GM19438 (cell line): ENCODE measurements at regions not wholly inside any gene's neighbourhood (a gene's known extent, or its start where the extent isn't known, plus 50 kb on each side); places are given as distances from the start of the nearest gene placed in this dataset.
A peak's percentile ranks its signal among the peaks of the same experiment; 100 is the strongest.
"Not testable (repeated sequence)": the region's sequence is repeated elsewhere in the genome, so short reads cannot be mapped to it uniquely, and the experiment has no call there.

Experiments
- ATAC-seq: cut with Tn5 transposase; IDR thresholded peaks from one replicate; pipeline ENCODE4 v1.9.1; 2021; ENCODE audit warnings: low read depth; ENCODE audit not compliant: unreplicated experiment

DNA sequence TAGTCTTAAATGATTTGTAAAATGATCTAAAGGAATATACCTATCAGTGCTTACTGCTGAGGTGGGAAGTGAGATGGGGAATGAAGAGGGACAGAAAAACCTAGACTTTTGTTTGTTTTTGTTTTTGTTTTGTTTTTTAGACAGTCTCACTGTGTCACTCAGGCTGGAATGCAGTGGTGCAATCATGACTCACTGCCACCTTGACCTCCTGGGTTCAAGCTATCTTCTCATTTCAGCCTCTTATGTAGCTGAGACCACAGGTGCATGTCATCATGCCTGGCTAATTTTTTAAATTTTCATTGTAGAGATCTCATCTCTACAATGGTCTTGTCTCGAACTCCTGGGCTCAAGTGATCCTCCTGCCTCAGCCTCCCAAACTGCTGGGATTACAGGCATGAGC is 116.4 kb upstream of the SEM1 start:
- no peak for ATAC-seq

DNA sequence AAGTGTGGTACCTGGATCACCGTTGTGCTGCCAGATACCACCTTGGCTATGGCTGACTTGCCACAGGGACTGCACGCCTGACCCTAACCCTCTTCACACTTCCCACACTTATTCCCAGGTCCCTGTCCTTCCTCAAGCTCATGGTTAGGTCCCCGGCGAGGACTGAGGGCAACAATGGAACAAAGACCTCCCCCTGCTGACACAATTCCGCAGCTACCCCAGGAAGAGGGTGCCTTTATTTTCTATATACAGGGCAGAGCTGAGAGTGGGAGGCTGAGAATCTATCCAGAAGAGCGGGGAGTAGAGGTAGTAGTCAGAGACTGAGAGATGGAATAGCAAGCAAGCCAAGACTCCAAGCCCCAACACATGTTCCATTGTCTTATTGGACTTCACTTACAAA is 118.1 kb upstream of the SEM1 start:
- no peak for ATAC-seq

DNA sequence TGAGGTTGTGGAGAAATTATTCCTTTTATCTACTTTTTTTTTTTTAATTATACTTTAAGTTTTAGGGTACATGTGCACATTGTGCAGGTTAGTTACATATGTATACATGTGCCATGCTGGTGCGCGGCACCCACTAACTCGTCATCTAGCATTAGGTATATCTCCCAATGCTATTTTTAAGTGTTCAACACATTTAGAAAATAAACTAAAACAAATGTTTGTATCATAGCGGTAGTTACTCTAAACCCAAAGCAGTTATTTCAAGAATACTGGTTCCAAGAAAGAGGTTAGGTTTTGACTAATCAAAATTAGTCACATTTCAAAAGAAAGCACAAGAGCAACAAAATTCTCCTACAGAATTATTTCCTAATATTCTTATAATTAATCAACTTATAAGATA is 119.5 kb upstream of the SEM1 start:
- ATAC-seq = not testable (repeated sequence)

DNA sequence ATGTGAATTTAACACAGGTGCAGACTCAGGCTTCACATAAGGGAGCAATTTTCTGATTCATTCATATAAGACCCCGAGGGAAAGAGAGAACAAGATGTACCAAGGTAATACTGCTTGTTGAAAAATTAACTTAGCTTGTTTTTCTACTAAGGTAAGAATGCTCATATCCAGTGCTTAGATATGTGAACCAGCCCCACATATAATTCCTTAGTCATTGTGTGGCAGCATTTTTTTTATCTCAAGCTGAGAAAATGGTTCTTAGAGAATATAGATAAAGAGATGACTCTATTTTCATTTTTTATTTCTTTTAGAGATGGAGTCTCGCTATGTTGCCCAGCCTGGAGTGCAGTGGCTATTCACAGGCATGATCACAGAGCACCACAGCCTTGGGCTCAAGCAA is 121.8 kb upstream of the SEM1 start:
- ATAC-seq = no peak

DNA sequence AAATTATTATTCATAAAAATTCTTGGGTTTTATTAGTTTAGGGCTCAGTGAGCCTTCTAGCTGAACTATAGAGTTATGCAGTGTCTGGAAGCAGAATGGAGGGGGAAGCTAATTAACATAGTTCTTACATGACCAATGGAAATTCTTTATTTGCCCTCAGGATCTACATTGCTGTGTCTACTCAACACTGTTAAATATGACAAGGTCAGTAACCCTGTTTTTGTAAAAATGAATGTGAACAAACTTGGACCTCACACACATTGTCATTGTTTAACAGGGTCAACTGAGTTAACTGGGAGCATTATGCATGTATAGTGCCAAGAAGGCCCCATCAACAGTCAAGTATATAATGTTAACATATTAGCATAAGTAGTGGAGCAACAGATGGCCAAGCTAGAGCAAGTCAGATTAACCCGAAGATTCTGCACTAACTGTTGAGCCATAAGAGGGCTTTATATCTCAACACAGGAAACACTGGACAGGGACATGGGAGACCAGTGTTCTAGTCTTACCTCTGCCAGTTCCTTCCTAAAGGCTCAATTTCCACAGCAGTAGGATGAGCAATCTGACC is 122.5 kb upstream of the SEM1 start:
- ATAC-seq = no peak

DNA sequence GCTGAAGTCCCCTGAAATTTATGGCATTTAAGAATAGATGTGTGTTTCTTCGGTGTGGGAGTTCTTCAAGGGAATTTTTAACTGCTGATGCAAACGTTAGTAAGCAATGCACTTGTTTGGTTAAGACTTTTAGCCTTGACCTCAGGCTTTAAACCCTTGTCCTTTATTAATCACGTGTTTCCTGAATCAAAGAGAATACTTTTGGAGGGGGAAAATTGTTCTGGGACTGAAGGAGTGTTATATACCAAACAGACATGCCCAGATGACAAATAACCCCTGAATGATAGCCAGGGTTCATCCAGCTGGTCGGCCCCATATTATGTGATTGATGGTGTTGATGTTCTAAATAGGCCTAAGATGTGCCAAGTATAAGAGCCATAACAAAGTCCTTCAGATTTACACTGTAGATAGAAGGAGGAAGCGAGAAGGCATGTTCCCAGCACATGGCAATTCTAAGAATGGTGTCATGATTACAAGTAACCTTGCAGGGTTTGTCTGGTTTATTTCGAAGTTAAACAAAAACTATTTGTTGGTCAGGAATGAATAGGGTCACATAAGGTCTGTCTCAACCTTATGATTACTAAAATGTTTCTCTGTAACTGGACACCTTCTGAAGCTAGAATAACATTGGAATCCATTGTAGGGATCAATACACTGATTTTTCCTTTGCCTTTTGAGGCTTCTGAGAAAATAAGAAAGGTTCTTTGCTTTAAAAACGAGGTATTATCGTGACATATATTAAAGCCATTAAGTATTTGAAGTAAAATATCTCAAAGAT is 124.2 kb upstream of the SEM1 start:
- ATAC-seq = no peak

DNA sequence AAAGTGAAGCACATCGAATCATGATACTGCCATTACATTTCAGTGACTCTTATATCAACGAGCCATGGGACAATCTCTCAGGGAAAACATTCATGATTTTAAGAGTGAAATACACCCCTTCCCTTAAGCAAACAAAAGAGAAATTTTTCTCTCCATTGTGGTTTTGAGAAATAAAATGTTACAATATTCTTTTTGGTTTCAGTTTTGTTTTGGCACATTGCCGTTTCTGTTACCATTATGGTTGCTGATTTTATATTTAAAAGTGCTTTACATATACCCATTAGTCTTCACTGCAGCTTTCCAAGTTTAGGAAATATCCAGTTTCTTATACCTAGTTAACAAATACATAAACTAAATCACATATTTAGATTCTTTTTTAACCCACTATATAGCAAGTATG is 126.8 kb upstream of the SEM1 start:
- no peak for ATAC-seq

DNA sequence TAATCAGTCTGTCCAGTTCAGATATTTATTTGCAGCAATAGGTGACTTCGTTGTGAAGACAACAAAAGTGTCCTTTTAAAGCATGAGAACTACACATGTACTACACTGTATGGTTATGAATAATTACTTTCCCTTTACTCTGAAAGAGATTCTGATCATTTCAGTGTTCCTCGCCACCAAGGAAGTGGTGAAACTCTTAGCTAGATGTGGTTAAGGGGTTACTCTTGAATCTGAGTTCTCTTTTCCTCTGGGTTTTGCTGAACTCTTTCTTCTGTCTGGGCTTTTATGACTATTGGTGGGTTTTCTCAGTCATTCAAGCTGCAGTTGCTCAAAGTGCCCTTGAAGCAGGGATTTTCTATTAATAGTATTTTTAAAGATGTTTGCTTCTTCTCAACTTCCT is 127.9 kb upstream of the SEM1 start:
- ATAC-seq = peak; percentile 97

DNA sequence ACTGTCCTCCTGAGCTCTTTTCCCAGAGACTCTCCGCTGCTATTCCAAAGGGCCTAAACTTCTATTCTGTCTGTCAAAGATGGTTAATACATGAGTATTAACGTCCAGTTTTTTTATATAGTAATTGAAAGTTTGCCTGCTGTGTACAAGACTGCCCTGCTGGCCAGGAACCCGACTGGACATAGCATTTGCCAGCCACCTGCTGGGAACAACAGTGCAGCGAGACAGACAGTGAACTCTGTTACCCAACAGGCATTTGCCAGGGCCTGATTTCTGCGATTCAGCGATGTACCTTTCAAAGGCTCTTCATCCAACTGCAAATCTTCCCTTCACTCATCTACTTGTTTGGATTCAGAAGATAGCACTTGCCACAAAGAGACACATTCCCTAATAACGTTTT is 128.8 kb upstream of the SEM1 start:
- no peak for ATAC-seq

DNA sequence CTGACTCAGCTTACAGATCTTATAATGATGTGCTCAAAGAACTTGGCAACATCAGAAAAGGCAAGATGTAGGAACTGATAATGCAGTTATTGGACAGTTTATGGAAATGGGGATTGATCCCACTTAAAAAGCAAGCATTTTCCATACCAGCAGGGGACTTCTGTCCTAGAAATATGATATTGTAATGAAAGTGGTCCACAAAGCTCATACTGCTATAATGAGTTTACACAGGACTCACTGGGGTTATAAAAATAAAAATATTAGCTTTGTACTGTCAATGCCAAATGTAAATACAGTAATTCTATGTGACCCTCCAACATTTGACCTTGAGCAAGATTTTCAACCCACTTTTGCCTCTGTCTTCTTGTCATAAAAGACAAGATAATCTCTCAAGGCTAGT is 145.5 kb upstream of the SEM1 start:
- ATAC-seq = no peak

DNA sequence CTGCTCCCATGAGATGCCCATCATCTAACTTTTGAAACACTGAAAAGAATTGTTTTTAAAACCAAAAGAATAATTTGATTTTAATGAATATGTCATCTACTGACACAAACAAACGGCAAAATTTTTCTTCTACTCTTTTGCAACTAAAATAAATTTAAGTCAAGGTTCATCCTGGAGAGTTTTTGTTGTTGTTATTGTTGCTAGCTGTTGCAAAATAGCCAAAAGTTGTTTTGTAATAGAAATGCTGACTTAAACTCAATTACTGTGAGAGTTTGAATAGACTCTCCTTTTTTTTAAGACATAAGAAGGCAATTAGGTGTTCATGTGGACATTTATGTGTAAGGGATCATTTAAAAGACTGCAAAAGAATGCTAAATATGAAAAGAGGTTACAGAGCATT is 146.0 kb upstream of the SEM1 start:
- ATAC-seq = no peak

DNA sequence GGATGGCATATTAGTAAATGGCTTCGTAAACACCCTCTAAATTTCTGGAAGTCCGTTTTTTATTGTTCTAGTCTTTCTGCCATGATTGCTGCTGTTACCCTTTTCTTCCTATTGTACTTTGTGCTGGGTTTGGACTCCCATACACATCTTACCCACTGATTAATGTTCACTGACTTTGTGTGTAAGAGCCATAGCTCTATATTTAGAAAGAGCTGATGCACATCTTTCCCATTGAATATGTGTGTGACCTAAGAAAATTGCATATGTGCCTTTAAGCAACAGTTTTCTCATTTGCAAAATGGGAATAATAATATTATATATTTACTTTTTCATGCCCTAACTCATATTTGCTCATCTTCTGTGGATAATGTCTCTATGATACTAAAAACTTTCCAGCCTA is 135.8 kb upstream of the DLX6 start:
- no peak for ATAC-seq

DNA sequence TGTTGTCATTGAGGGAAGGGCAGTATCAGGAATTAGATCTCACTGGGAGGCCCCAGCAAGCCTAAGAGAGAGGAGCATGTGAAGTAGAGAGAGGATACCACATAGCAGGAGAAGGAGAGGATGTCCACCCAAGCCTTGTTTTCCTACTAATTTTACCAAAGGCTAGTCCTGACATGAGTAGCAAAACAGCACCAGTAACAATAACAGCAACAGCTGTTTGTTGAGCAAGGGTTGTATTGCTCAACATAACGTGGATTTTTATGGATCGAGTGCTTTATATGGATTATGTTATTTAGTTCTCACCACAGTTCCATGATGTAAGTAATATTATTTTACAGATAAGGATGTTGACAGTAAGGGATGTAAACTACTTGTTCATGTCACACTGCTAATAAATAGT is 135.2 kb upstream of the DLX6 start:
- ATAC-seq = no peak

DNA sequence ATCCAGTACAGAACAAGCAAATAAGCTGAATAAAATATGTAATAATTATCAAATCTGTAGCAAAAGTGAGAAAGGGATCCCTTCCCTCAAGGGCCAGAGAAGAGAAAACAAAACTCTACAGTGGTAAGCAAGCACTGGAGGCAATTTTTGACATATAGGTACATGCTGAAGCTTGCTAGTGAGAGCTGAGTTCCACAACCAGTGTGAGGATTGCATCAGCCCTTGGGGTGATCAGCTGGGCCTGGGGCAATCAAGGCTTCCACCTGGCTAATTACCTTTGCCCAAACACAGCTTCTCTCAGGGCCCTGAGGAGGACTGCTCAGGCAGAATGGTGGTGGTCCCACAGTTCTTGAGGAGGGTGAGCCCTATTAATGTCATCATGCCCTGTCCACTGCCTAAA is 134.4 kb upstream of the DLX6 start:
- no peak for ATAC-seq

DNA sequence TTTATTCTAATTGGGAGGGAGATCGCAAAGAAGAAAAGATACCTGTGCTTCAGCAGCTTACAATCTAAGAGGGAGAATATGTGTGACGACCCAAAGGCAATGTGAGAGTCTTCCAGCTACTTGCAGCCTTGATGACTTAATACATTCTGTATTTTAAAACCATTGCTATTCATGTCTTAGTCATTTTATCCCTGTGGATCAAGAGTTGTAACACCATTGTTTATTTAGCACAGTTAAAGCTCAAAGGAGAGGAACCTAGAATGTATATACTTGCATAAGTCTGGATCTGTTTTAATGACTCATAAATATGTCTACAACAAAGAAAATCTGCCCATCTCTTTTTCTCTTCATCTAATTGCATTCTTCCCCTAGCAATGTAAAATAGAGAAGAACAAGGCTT is 117.9 kb upstream of the DLX6 start:
- no peak for ATAC-seq

DNA sequence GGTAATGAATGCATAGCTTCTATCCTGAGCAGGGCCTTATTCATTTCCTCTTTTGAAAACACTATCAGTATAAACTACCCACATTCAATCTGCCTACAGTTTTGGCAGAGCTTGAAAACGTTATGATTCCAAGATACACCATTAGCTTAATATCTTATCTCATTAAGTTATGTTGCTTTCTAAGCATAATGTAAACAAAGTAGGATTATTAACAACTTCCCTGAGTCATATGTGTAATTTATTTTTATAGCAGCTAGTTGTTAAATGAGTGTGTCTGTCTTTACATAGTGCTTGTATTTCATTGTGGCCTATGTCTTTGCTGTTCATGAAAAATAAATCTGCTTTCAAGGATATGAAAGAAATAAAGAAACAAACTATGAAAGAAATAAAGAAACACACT is 106.2 kb upstream of the DLX6 start:
- no peak for ATAC-seq

DNA sequence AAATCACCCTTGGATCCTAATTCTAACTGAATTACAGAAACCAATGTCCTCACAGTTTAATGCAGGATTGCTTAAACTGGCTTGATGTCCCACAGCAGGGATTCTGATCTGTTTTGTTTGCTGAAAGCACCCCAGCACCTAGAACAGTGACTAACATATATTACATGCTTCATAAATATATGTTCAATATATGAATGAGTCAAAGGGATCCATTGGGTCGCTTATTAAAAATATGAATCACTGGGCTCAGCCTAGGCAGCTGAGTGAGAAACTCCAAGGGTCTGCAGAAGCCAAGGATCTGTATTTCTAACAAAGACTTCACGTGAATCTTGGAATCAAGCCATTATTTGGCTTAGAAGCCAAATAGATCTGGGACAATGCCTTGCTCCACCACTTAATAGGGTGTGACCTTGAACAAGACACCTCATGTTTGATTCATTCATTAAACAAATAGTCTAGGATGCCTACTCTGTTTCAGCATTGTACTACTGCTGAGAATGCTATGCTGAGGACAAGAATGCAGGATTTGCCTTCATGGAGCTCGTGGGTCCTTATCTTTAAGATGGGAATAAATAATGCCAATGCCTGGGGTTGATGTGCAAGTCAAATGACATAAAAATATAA is 103.4 kb upstream of the DLX6 start:
- no peak for ATAC-seq

DNA sequence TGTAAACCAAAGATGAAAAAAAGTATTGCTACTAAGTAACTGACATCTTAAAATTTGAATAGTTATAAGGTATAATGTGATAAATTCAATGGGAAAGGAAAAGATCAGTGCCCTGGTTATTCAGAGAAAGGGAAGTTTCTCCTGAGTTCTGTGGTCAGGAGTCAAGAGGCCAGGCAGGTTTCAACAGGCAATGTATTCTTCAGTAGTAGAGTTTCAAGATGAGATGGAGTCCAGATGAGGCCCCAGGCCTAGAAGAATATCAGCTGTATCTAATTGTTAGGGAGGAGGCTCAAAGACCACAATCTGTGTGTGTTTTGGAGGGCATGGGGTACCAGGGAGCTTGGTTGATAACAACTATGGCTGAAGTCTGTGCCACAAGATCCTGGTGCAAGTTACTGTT is 101.4 kb upstream of the DLX6 start:
- no peak for ATAC-seq

DNA sequence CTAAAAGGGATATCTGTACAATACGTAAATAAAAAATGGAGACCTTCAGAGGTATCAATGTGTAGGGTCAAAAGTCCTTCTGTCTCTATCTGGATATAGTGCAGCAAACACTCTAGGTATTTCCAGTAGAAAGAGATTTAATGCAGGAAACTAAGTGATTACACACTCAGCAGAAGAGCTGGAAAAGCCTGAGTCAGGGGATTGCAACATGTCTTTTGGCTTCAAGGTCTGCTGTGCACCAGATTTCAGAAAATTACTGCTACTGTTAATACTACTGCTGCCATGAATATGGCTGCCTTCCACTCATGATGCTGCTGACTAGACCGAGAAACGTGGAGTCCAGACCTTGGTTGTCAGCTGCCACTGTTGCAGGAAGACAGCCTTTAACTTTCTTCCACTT is 94.9 kb upstream of the DLX6 start:
- no peak for ATAC-seq

DNA sequence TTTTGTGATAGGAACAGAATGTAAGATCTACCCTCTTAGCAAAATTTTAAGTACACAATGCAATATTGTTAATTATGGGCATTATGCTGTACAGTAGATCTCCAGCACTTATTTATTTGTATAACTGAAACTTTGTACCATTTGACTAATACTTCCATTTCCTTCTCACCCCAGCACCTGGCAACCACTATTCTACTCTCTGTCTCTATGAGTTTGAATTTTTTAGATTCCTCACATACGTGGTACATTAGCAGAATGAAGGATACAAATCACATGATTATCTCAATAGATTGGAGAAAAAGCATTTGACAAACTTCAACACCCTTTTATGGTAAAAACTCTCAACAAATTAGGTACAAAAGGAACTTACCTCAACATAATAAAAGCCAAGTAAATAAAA is 90.3 kb upstream of the DLX6 start:
- no peak for ATAC-seq

DNA sequence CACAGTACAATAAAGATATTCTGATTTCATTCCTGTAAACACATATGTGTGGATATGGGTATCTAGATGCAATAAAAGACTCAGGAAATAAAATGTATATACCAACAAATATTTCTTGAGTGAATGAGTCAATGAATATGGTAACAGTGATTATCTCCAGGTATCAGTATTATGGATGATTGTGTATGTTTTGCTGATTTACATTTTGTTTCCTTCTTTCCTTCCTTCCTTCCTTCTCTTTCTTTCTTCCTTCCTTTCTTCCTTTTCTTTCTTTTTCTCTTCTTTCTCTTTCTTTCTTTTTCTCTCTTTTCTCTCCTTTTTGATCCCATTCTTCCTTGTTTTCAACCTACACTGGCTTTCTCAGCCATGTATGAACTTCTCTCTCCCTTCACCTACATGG is 85.3 kb upstream of the DLX6 start:
- no peak for ATAC-seq

DNA sequence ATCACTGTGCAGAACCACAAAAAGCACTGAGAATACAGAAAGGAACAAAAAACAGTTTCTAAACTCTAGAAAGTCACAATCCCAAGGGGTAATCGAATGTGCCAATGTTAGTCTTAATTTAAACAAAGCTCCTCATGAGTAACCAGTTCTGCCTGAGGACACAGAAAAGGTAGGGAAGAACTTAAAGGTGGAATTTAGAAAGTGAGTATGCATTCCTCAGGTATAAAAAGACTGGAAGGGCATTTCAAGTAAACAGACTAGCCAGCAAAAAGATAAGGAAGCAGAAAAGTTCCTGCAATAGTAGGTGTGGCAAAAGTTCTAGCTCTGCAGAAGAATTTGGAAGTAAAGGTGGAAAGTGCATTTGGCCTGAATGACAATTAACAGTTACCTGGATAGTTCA is 84.6 kb upstream of the DLX6 start:
- no peak for ATAC-seq
